CD4-positive, alpha-beta T cell treated with Interferon gamma for 1 hour (primary cell): ENCODE measurements at regions not wholly inside any gene's neighbourhood (a gene's known extent, or its start where the extent isn't known, plus 50 kb on each side); places are given as distances from the start of the nearest gene placed in this dataset.

ENCODE experiments used
- DNase-seq: peaks from one replicate; pipeline ENCODE4 v3.0.0-alpha.2; 2020

DNA sequence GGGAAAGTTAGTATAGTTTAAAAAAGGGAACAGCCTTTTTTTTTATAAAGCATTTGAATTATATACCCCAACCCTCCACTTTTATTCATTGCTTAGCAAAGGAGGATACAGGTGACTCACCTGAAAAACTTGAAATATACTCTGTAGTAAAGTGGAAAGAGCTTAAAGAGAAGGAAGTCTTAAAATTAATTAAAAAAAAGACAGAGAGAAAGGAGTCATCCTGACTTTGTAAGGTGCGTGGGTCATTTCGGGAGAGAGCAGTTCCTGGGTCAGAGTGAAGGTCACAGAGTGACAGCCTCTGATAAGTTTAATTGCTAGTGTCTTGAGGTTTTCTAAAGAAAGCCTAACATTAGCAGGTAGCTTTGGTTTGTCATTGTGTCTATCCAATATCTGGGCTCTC is 310.3 kb downstream of the KLF5 start:
- DNase-seq, result no peak

DNA sequence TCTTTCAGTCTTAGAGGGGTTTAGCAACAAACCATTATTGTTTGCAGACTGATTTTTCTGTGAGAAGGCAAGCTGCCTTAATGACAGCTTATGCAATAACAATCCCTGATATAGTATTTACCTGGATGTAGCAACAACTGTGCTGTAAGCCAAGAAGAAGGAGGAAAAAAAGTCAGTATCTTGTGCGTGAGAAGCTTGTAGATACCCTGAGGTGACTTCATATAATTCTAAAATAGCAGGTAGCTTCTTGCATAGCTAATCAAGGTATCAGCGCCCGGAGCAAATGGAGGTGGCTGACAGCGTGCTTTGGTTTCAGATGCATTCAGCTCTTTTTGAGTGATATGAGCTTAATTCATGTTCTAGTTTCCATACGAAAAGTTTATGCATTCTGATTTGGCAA is 309.8 kb downstream of the KLF5 start:
- DNase-seq, result no peak

- DNase-seq, result no peak
These were observed 309.1 kb downstream of the KLF5 start for GRCh38 chr13:73367886-73368285.

DNA sequence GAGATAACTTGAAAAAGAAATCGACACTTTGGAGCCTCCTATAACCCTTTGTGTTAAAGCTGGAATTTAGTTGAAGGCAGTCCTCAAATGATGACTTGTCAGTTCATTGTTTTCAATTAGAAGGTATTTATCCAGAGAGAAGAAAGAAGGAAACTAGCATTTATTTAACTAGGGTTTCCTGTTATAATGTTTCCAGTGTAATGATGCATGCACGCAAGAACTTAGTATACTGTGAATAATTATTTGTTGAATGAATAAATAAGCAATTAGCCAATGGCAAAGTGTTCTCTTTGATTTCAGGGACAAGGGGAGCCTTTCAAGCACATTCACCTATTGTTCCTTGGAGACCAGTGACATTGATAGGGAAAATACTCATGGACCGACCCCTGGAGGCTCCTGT is 307.4 kb downstream of the KLF5 start:
- DNase-seq, result no peak

DNA sequence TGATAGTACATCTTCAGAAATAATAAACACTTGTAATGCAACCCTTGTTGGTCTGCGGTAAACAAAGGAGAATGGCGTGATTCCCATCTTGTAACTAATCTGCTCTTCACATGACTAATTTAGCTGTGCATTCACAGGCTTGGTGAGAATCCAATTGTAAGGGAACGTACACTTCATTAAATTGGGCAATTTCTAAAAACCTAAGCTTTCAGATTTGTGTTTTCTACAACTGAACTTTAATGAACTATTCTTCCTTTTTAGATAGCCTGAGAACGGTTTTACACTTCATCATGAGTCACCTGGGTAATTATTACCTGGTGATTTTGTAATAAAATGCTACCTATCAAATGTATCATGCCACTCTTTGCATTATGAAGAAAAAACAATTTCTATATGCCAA is 306.9 kb downstream of the KLF5 start:
- DNase-seq, result no peak

GRCh38 chr13:73365252-73365651 is 306.4 kb downstream of the KLF5 start:
- no peak for DNase-seq

- DNase-seq, result no peak
These were observed 305.9 kb downstream of the KLF5 start for GRCh38 chr13:73364736-73365135.

DNA sequence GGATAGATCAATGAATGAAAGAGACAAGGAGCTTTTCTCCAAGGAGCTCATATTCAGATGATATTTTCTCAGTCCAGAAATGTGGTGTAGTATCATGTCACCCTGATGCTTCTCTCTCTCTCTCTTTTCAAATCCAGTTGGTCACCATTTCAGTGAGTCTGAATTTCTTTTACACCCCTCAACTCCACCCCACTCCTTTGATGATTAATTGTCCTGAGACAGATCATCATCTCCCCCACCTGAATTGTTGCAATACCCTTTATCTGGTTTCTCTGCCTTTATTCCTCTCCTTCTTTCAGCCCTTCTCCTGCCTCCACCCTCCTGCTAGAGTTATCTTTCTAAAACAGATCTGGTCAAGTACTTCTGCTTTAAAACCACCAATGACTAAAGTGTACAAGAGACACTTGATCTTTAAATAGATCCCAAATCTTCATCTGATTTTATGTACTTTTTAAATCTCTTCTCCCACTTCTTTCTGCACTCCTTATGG is 299.8 kb downstream of the KLF5 start:
- DNase-seq, result no peak

DNA sequence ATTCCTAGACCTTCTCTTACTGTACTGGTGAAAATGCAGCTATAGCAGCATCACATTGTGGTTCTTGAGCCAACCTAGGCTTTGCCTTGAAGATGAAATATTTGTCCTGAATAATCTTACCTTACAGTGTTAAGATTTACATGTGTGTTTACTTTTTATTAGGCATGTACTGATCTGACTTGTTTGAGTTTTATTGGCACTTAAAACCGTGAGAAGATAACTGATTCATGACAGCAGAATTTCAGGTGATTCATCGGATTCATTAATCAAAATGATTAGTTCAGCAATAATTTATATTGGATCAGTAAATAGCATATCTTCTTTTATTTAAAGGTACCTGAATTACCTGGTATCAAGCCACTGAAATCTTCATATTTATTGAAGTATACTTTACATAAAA is 296.3 kb downstream of the KLF5 start:
- no peak for DNase-seq

DNA sequence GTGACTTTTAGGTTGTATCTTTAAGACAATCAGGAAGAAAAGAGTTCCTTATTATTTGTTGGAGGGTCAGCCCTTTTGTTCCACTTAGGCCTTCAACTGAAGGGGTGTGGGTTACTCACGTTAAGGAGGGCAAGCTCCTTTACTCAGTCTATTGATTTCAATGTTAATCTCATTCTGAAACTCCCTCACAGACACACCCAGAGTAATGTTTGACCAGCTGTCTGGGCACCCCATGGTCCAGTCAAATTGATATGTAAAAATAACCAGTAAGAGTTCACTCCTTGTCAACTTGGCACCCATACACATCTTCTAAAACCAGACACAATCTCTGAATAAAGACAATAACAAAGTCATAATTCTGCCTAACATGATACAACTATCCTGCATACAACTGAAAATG is 292.9 kb downstream of the KLF5 start:
- no peak for DNase-seq

- DNase-seq, result no peak
These were observed 282.9 kb downstream of the KLF5 start for GRCh38 chr13:73341748-73342147.

GRCh38 chr13:73340069-73340468 is 281.3 kb downstream of the KLF5 start:
- no peak for DNase-seq

- no peak for DNase-seq
These were observed 280.3 kb downstream of the KLF5 start for GRCh38 chr13:73339086-73339485.

GRCh38 chr13:73338389-73338788 is 279.6 kb downstream of the KLF5 start:
- DNase-seq, result no peak

GRCh38 chr13:73337532-73337931 is 278.7 kb downstream of the KLF5 start:
- no peak for DNase-seq

DNA sequence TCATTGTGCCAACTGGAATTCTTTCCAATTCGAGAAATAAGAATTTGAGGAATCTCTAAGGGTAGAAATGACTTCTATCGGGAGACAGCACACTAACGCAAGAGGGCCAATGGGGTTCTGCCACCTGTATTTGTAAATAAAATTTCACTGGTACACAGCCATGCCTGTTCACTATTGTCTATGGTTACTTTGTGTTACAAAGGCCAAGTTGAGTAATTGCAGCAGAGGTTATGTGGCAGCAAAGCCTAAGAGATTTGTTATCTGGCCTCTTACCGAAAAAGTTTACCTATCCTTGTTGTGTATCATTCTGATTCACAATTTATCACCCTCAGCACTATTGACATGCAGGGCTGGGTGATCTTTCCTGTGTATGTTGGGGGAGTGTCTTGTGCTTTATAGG is 278.0 kb downstream of the KLF5 start:
- no peak for DNase-seq

GRCh38 chr13:73335944-73336343 is 277.1 kb downstream of the KLF5 start:
- DNase-seq, result no peak

GRCh38 chr13:73335210-73335609 is 276.4 kb downstream of the KLF5 start:
- DNase-seq, result no peak

- no peak for DNase-seq
These were observed 275.6 kb downstream of the KLF5 start for GRCh38 chr13:73334445-73334844.

DNA sequence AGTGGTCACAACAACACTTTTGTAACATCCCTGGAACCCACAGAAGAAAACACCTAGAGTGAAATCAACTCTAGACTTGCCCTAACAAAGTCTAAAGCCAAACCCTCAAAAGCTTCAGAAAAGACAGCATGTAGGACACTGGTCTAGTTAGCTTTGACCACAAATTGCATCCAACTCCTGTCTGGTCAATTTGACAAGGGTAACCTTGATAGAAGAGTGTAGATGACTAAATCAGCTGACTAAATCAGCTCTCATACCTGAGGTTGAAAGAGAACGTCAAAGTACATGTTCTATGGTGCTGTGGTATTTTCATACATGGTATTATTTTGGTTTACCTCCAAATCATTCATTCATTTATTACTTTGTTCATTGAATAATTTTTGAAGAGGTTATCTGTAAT is 272.8 kb downstream of the KLF5 start:
- DNase-seq, result no peak

DNA sequence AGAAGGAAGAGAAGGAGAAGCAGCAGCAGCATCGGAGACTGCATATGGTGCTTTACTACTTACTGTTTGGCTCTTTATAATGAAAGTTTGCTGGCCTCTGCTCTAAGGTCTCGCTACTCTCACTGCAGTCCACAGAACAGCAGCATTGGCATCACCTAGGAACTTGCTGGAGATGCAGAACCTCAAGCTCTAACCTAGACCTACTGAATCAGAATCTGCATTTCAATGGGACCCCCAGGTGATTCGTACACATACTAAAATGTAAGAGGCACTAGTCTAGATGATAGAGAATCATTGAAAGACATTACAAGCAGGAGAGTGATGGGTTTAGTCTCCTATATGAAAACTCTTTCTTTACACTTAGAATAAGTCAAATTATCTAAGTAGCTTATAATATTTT is 270.6 kb downstream of the KLF5 start:
- DNase-seq, result no peak

GRCh38 chr13:73327579-73327978 is 268.8 kb downstream of the KLF5 start:
- DNase-seq, result no peak

DNA sequence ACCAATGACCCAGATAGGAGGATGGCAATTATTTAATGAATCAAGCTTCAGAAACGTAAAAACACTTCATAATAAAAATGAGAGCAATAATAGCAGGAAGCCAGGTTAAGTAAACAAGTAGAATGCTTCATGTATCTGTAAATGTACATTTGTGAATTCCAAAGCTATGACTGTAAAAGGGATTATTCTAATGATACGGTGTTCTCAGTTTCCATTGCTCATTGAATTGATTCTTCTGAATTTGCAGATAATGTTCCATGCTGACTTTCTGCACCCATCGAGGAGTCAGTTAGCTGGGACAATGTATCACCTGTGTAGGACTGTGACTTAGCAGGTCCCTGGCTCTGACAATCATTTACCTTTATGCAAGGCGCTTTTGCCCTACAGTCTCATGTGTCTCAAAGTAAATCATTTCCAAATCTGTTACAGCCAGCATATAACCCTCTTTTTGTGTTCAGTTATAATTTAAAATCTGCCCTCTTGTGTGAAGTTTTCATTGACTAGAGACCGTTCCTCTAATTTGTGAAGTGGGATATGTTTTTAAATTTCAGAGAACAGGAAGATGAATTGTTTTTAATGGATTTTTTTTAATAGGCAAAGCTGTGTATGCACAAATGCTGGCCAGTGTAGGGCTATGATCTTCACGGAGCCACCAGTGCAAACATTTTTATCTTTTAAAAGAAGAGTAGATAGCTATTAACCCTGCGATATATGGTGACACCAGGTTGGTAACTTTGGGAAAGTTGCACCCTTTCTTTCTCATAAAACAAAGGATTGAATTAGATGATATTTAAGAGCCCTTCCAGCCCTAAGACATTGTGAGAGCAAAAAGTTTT is 267.1 kb downstream of the KLF5 start:
- DNase-seq, result no peak

DNA sequence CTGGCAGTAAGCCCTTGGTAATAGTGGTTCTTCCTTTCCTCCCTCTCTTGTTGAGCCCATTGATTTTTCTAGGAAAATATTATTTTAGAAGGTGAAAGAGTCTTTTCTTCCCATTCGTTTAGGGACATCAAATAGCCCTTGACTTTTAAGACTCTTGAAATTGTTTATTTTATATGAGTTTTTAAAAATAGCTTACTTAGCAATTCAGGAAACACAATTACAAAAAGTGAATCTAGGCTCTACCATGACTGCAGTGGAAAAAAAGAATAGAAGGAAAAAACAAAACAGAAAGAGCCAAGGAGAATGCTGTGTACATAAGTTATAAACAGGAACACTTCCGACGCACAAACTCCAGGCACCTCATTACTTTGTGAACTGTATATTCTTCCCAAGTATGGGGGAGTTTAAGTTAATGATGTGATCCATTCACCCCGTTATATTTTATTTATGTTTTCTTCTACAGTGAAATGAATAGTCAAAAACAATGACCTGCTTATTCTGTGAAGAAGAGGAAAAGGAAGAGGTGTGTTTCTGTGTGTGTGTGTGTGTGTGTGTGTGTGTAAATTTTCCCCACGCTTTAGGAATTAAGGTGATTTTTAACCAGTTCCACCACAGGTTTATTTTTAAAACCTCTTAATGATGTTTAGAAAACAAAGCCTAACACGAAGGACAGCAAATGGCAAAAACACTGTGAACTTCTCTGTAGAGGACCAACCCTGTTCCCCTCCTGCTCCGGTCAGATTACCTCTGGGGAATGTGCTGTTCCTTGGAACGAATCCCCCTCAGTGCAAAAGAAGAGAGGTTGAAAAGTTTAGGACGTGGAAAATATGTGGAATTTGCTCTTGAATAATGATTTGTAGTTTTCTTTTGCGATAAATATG is 266.3 kb downstream of the KLF5 start:
- DNase-seq, result no peak
